H1 (cell line): ENCODE measurements at regions not wholly inside any gene's neighbourhood (a gene's known extent, or its start where the extent isn't known, plus 50 kb on each side); places are given as distances from the start of the nearest gene placed in this dataset.

Experiments
- CTCF ChIA-PET: fragments of 300-600 bp; sonication (Branson Sonifier 250); formaldehyde crosslinking; loops from one replicate; lab custom pipeline; 2021; ENCODE audit not compliant: partially characterized antibody; lab: Charles Lee
- POLR2A ChIA-PET: fragments of 300-600 bp; sonication (Branson Sonifier 250); formaldehyde crosslinking; loops from one replicate; lab custom pipeline; 2021; ENCODE audit warnings: inconsistent platforms; ENCODE audit not compliant: partially characterized antibody; lab: Charles Lee
- DNase-seq, 2 experiments: peaks; one replicate each; pipeline versions ENCODE4 v3.0.0 to v3.0.0-alpha.2; 2010 to 2022; ENCODE audit warnings: low spot score in 2 of 2, low read depth in 1 of 2, mixed read lengths in 1 of 2
- FAIRE-seq: peaks from 2 replicates; lab custom pipeline; 2011; peaks lifted over from hg19 to GRCh38; lab: Jason Lieb, UNC
- H2AFZ ChIP-seq: 2 replicates; pipeline ENCODE4 v1.8.1; 2012; ENCODE audit warnings: low read length, inconsistent platforms
- H2AK5ac ChIP-seq: 2 replicates; pipeline ENCODE4 v1.6.1; 2013; ENCODE audit warnings: low read depth, low read length
- H2BK120ac ChIP-seq: replicated peaks from 2 replicates; pipeline ENCODE3; 2013; ENCODE audit warnings: low read depth, low read length, inconsistent platforms
- H2BK12ac ChIP-seq: 2 replicates; pipeline ENCODE4 v1.6.1; 2013; ENCODE audit warnings: low read depth, low read length
- H2BK15ac ChIP-seq: 2 replicates; pipeline ENCODE4 v1.6.1; 2013; ENCODE audit warnings: low read length
- H2BK20ac ChIP-seq: 2 replicates; pipeline ENCODE4 v1.6.1; 2013; ENCODE audit warnings: low read length
- H2BK5ac ChIP-seq: 2 replicates; pipeline ENCODE4 v1.6.1; 2013; ENCODE audit warnings: low read depth, low read length
- H3K14ac ChIP-seq: 2 replicates; pipeline ENCODE4 v1.6.1; 2013; ENCODE audit warnings: inconsistent platforms; ENCODE audit not compliant: insufficient read length
- H3K18ac ChIP-seq: 2 replicates; pipeline ENCODE4 v1.6.1; 2013; ENCODE audit warnings: low read length; ENCODE audit errors: extremely low read depth
- H3K23ac ChIP-seq: 2 replicates; pipeline ENCODE4 v1.6.1; 2013; ENCODE audit warnings: inconsistent platforms; ENCODE audit not compliant: insufficient read length
- H3K23me2 ChIP-seq: 2 replicates; pipeline ENCODE4 v1.6.1; 2013; ENCODE audit warnings: low read depth, low read length
- H3K27ac ChIP-seq: 2 replicates; pipeline ENCODE4 v1.6.1; 2011; ENCODE audit warnings: low read depth, low read length, inconsistent platforms
- H3K27me3 ChIP-seq, 4 experiments: replicated peaks in 1 of 4; 1 replicate in 1 of 4; 2 replicates in 3 of 4; pipeline versions ENCODE4 v1.6.1 to v1.8.1; 2011 to 2013; ENCODE audit warnings: low read length in 3 of 4, mild to moderate bottlenecking in 3 of 4, inconsistent platforms in 2 of 4, mixed read lengths in 2 of 4, moderate library complexity in 1 of 4; ENCODE audit not compliant: control insufficient read depth in 3 of 4, insufficient read depth in 3 of 4; ENCODE audit errors: extremely low read depth in 1 of 4
- H3K36me3 ChIP-seq, 4 experiments: 2 replicates each; pipeline versions ENCODE4 v1.6.1 to v1.8.1; 2011 to 2013; ENCODE audit warnings: mild to moderate bottlenecking in 4 of 4, low read length in 3 of 4, moderate library complexity in 2 of 4, control low read depth in 1 of 4, inconsistent platforms in 1 of 4; ENCODE audit not compliant: insufficient read depth in 4 of 4, control insufficient read depth in 2 of 4
- H3K4ac ChIP-seq: replicated peaks from 2 replicates; pipeline ENCODE3; 2013; ENCODE audit warnings: low read length, low read depth, mixed read lengths, inconsistent platforms; ENCODE audit not compliant: insufficient read length
- H3K4me1 ChIP-seq, 4 experiments: replicated peaks in 1 of 4; 1 replicate in 1 of 4; 2 replicates in 3 of 4; pipeline versions ENCODE4 v1.6.1 to v1.8.1; 2011 to 2013; ENCODE audit warnings: low read length in 3 of 4, inconsistent platforms in 2 of 4, mixed read lengths in 1 of 4; ENCODE audit not compliant: insufficient read depth in 4 of 4, control insufficient read depth in 3 of 4
- H3K4me2 ChIP-seq, 2 experiments: 2 replicates each; pipeline versions ENCODE4 v1.6.1 to v1.8.1; 2011 to 2013; ENCODE audit warnings: low read depth in 2 of 2, low read length in 2 of 2, control low read depth in 1 of 2, inconsistent platforms in 1 of 2, mild to moderate bottlenecking in 1 of 2; ENCODE audit not compliant: insufficient read depth in 1 of 2
- H3K4me3 ChIP-seq, 4 experiments: fragments of 200-600, 300-600 bp in 1 of 4; sonication (generic), shearing (Covaris generic), sonication (Bioruptor Twin) in 1 of 4; 2 replicates each; pipeline versions ENCODE4 v1.5.1 to v1.8.1; 2011 to 2016; ENCODE audit warnings: low read length in 4 of 4, low read depth in 3 of 4, control low read depth in 2 of 4, inconsistent platforms in 2 of 4, mild to moderate bottlenecking in 2 of 4, mixed read lengths in 1 of 4, moderate library complexity in 1 of 4; ENCODE audit not compliant: insufficient read depth in 2 of 4; ENCODE audit errors: extremely low read depth in 1 of 4
- H3K56ac ChIP-seq: replicated peaks from 2 replicates; pipeline ENCODE3; 2013; ENCODE audit warnings: low read depth, mild to moderate bottlenecking, mixed read lengths, low read length, inconsistent platforms; ENCODE audit not compliant: insufficient read length
- H3K79me1 ChIP-seq: 2 replicates; pipeline ENCODE4 v1.6.1; 2013; ENCODE audit warnings: low read depth, low read length, control low read depth
- H3K79me2 ChIP-seq, 2 experiments: 2 replicates each; pipeline versions ENCODE4 v1.6.1 to v1.8.1; 2012 to 2013; ENCODE audit warnings: low read length in 2 of 2, mild to moderate bottlenecking in 2 of 2, inconsistent platforms in 1 of 2; ENCODE audit not compliant: insufficient read depth in 2 of 2, control insufficient read depth in 1 of 2
- H3K9ac ChIP-seq, 4 experiments: replicated peaks in 1 of 4; 1 replicate in 1 of 4; 2 replicates in 3 of 4; pipeline versions ENCODE4 v1.6.1 to v1.8.1; 2011 to 2013; ENCODE audit warnings: low read depth in 3 of 4, low read length in 3 of 4, control low read depth in 2 of 4, mild to moderate bottlenecking in 2 of 4, moderate library complexity in 2 of 4, inconsistent platforms in 1 of 4; ENCODE audit errors: extremely low read depth in 1 of 4
- H3K9me3 ChIP-seq, 2 experiments: 2 replicates each; pipeline versions ENCODE4 v1.6.1 to v1.8.1; 2012 to 2013; ENCODE audit warnings: mild to moderate bottlenecking in 2 of 2, moderate library complexity in 2 of 2, control low read depth in 1 of 2, inconsistent platforms in 1 of 2, low read depth in 1 of 2, low read length in 1 of 2, mixed read lengths in 1 of 2; ENCODE audit not compliant: insufficient read depth in 2 of 2
- H4K20me1 ChIP-seq, 2 experiments: replicated peaks in 1 of 2; 2 replicates each; pipeline versions ENCODE3 to v1.8.1; 2011 to 2013; ENCODE audit warnings: inconsistent platforms in 2 of 2, low read length in 2 of 2, mild to moderate bottlenecking in 1 of 2; ENCODE audit not compliant: insufficient read depth in 2 of 2, control insufficient read depth in 1 of 2
- H4K5ac ChIP-seq: 2 replicates; pipeline ENCODE4 v1.6.1; 2013; ENCODE audit warnings: low read length, low read depth, mixed read lengths, inconsistent platforms; ENCODE audit not compliant: insufficient read length
- H4K8ac ChIP-seq: 2 replicates; pipeline ENCODE4 v1.8.0; 2013; ENCODE audit warnings: mild to moderate bottlenecking, moderate library complexity, low read length, inconsistent platforms; ENCODE audit not compliant: insufficient read depth; ENCODE audit errors: extremely low read depth
- H4K91ac ChIP-seq: replicated peaks from 2 replicates; pipeline ENCODE3; 2013; ENCODE audit warnings: low read length, mixed read lengths, inconsistent platforms; ENCODE audit not compliant: insufficient read length
- CTCF ChIP-seq, 3 experiments: IDR thresholded peaks; 1 replicate in 2 of 3; 2 replicates in 1 of 3; pipeline versions ENCODE4 v1.5.1 to v1.6.1; 2011; ENCODE audit warnings: low read length in 3 of 3, mild to moderate bottlenecking in 3 of 3, inconsistent platforms in 2 of 3, low read depth in 1 of 3, moderate library complexity in 1 of 3; ENCODE audit not compliant: insufficient read depth in 1 of 3; ENCODE audit errors: control extremely low read depth in 1 of 3
- EZH2 ChIP-seq: fragments of 200-600 bp; sonication (generic); IDR thresholded peaks from 2 replicates; pipeline ENCODE4 v1.7.1; 2012; ENCODE audit warnings: low read depth, mild to moderate bottlenecking, moderate library complexity, low read length, inconsistent platforms; ENCODE audit not compliant: severe bottlenecking
- JUND ChIP-seq: IDR thresholded peaks from 2 replicates; pipeline ENCODE4 v1.6.1; 2011; ENCODE audit warnings: mild to moderate bottlenecking, improper control_type of control experiment, low read length
- KDM5A ChIP-seq: fragments of 200-600 bp; IDR thresholded peaks from 2 replicates; pipeline ENCODE4 v1.7.1; 2012; ENCODE audit warnings: mild to moderate bottlenecking, low read length, inconsistent platforms, mixed read lengths
- RAD21 ChIP-seq, 2 experiments: IDR thresholded peaks in 1 of 2; conservative IDR thresholded peaks in 1 of 2; 2 replicates each; pipeline ENCODE4 v1.6.1; 2011; ENCODE audit warnings: low read depth in 2 of 2, low read length in 2 of 2, improper control_type of control experiment in 1 of 2, inconsistent platforms in 1 of 2, mild to moderate bottlenecking in 1 of 2, moderate library complexity in 1 of 2
- WGBS, 2 experiments: shearing (Covaris generic) in 1 of 2; methylation state at CpG; one replicate each; pipeline versions ENCODE4 v1.1.6 to v1.1.7; 2013 to 2015; ENCODE audit warnings: low lambda C conversion rate in 2 of 2, mixed read lengths in 2 of 2, inconsistent platforms in 1 of 2, low coverage in 1 of 2, missing lambda C conversion rate in 1 of 2; ENCODE audit not compliant: insufficient replicate concordance in 2 of 2, insufficient coverage in 1 of 2, insufficient read length in 1 of 2; ENCODE audit errors: extremely low coverage in 1 of 2, missing lambda C conversion rate in 1 of 2; 5-methylcytosine and 5-hydroxymethylcytosine counted together

GRCh38 chr22:22955866-22956535 is 68.4 kb downstream of the IGLL5 start:
- Histone ChIP-seq H4K20me1 (no peaks in the 10 kb centered on the region), H3K23ac (no peak overlapping the region), H4K5ac (no peak overlapping the region), H3K79me1 (no peaks in the 10 kb centered on the region), H4K91ac (no peak overlapping the region), H3K14ac (no peak overlapping the region), H3K4me2 (no peak overlapping the region), H3K18ac (no peak overlapping the region), H3K36me3 (no peaks in the 10 kb centered on the region), H3K4ac (no peak overlapping the region), H2BK20ac (no peak overlapping the region), H3K79me2 (no peaks in the 10 kb centered on the region), H3K9ac (no peak overlapping the region), H3K23me2 (no peaks in the 10 kb centered on the region), H2AK5ac (no peak overlapping the region), H2BK15ac (no peak overlapping the region), H3K4me3 (no peak overlapping the region), H4K8ac (no peak overlapping the region), H3K27me3 (peaks cover 0 to 26% (median 9%) of the 10 kb centered on the region in 4 experiments; a peak in 3 of 7 replicates), H3K9me3 (peaks cover 4 to 12% of the 10 kb centered on the region in 2 experiments; a peak in 2 of 4 replicates), H2BK5ac (no peak overlapping the region), H3K4me1 (0 out of 7 replicates have a peak, but pooled peaks cover 0 to 4% (median under 1%) of the 10 kb centered on the region in 4 experiments), H2BK120ac (no peak overlapping the region), H2AFZ (no peak overlapping the region), H2BK12ac (no peak overlapping the region), H3K27ac (no peak overlapping the region), H3K56ac (no peak overlapping the region)
- WGBS, 2 experiments, result 26% methylated on average over 8 of the region's 8 CpGs; no CpG with 5 or more reads in 1 of the 2 experiments
- DNase-seq (peak in 1 of 2 experiments; percentile 70), FAIRE-seq (peak; percentile 58)
- ChIA-PET CTCF (interaction anchor here (0.7 to 8.7 kb wide), 30 partner anchors 9 to 609 kb away, joined by 3 to 384 read pairs (median 4); no protein-coding TSS in a partner anchor), POLR2A (no interaction called here)
- TF ChIP-seq CTCF (IDR thresholded peaks at IDR 0.05; ENCODE audit: control extremely low read depth in 1 of 3, insufficient read depth in 1 of 3, low read depth in 1 of 3, low read length in 3 of 3) (peak; percentile 65 to 92 (median 85)), RAD21 (IDR thresholded peaks at IDR 0.05 in 1 of 2, conservative IDR thresholded peaks at IDR 0.05 in 1 of 2; ENCODE audit: low read depth in 2 of 2, low read length in 2 of 2) (peak; percentile 86 to 90), KDM5A (no peak), EZH2 (no peak), JUND (no peak)
